OCI-LY1 (cell line): ENCODE measurements at regions not wholly inside any gene's neighbourhood (a gene's known extent, or its start where the extent isn't known, plus 50 kb on each side); places are given as distances from the start of the nearest gene placed in this dataset.

Source experiments
- H2AFZ ChIP-seq: fragments of 200-600 bp; sonication (generic), shearing (Covaris generic); 2 replicates; pipeline ENCODE4 v1.6.0; 2014; ENCODE audit warnings: antibody characterized with exemption, mild to moderate bottlenecking, low read length
- H3F3A ChIP-seq: fragments of 200-600 bp; sonication (generic), shearing (Covaris generic); 2 replicates; pipeline ENCODE4 v1.6.0; 2014; ENCODE audit warnings: mild to moderate bottlenecking, antibody characterized with exemption, low read length, moderate library complexity; ENCODE audit not compliant: insufficient read depth
- H3K27ac ChIP-seq: fragments of 200-600 bp; sonication (generic); 2 replicates; pipeline ENCODE4 v1.5.1; 2014; ENCODE audit warnings: low read length, mixed run types, mild to moderate bottlenecking, low read depth; ENCODE audit not compliant: poor library complexity, severe bottlenecking
- H3K27me3 ChIP-seq: fragments of 200-600 bp; sonication (generic); 2 replicates; pipeline ENCODE4 v1.6.0; 2014; ENCODE audit warnings: antibody characterized with exemption, mild to moderate bottlenecking, low read length, moderate library complexity; ENCODE audit not compliant: insufficient read depth
- H3K36me3 ChIP-seq: fragments of 200-600 bp; sonication (generic); 2 replicates; pipeline ENCODE4 v1.6.1; 2014; ENCODE audit warnings: mild to moderate bottlenecking, antibody characterized with exemption, low read length, moderate library complexity, mixed read lengths; ENCODE audit not compliant: insufficient read depth
- H3K4me1 ChIP-seq: fragments of 200-600 bp; sonication (generic); 2 replicates; pipeline ENCODE4 v1.5.1; 2014; ENCODE audit warnings: mild to moderate bottlenecking, low read length, moderate library complexity; ENCODE audit not compliant: insufficient read depth, severe bottlenecking
- H3K4me2 ChIP-seq: fragments of 200-600 bp; sonication (generic), shearing (Covaris generic); 2 replicates; pipeline ENCODE4 v1.6.1; 2014; ENCODE audit warnings: low read length
- H3K4me3 ChIP-seq: fragments of 200-600 bp; sonication (generic); 2 replicates; pipeline ENCODE4 v1.5.1; 2014; ENCODE audit warnings: low read length, low read depth, mild to moderate bottlenecking, mixed read lengths; ENCODE audit not compliant: poor library complexity, severe bottlenecking
- H3K79me2 ChIP-seq: fragments of 200-600 bp; shearing (Covaris generic); 2 replicates; pipeline ENCODE4 v1.6.1; 2016; ENCODE audit warnings: mixed run types, low read length, mixed read lengths; ENCODE audit not compliant: insufficient read depth
- H3K9ac ChIP-seq: fragments of 200-600 bp; sonication (generic), shearing (Covaris generic); 2 replicates; pipeline ENCODE4 v1.6.1; 2014; ENCODE audit warnings: mild to moderate bottlenecking, low read length, mixed read lengths
- H3K9me2 ChIP-seq: fragments of 200-600 bp; sonication (generic), shearing (Covaris generic); 2 replicates; pipeline ENCODE4 v1.6.1; 2014; ENCODE audit warnings: low read depth, mild to moderate bottlenecking, low read length, mixed read lengths
- H3K9me3 ChIP-seq: fragments of 200-600 bp; shearing (Covaris generic); 2 replicates; pipeline ENCODE4 v1.6.1; 2014; ENCODE audit warnings: low read length, mixed read lengths
- H4K20me1 ChIP-seq: fragments of 200-600 bp; sonication (generic), shearing (Covaris generic); 2 replicates; pipeline ENCODE4 v1.6.0; 2016; ENCODE audit warnings: mild to moderate bottlenecking, low read length; ENCODE audit not compliant: insufficient read depth
- EZH2 ChIP-seq: fragments of 200-600 bp; sonication (generic), shearing (Covaris generic); IDR thresholded peaks from 2 replicates; pipeline ENCODE4 v1.8.0; 2017; ENCODE audit warnings: borderline replicate concordance, mixed run types, mild to moderate bottlenecking, antibody characterized with exemption, low read length, moderate library complexity, mixed read lengths
- TF ChIP-seq, protein P1 (sequence below): fragments of 200-600 bp; sonication (generic), shearing (Covaris generic); IDR thresholded peaks from 2 replicates; pipeline ENCODE4 v1.5.1; 2017; ENCODE audit warnings: mild to moderate bottlenecking, antibody characterized with exemption, low read length, moderate library complexity, mixed read lengths

DNA sequence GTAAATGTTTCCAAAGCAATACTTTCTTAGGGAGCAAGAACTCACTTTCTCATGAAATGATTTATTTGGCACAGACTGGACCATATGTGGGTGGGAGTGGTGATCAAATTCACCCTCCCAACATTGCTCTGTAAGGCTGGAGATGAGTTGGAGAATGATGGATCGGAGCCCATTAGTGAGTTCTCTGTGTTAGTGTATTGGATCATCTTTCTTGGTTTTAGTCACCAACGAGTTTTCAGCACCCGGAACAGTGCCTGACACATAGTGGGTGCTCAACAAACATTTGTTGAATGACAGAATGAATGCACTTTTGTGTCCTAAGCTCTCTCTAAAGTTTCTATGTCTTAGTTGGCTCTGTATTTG lies 104.5 kb upstream of the FAM20A start:
- no peak overlapping the region for H3K4me2 ChIP-seq
- H3K9ac ChIP-seq, result no peak overlapping the region

DNA sequence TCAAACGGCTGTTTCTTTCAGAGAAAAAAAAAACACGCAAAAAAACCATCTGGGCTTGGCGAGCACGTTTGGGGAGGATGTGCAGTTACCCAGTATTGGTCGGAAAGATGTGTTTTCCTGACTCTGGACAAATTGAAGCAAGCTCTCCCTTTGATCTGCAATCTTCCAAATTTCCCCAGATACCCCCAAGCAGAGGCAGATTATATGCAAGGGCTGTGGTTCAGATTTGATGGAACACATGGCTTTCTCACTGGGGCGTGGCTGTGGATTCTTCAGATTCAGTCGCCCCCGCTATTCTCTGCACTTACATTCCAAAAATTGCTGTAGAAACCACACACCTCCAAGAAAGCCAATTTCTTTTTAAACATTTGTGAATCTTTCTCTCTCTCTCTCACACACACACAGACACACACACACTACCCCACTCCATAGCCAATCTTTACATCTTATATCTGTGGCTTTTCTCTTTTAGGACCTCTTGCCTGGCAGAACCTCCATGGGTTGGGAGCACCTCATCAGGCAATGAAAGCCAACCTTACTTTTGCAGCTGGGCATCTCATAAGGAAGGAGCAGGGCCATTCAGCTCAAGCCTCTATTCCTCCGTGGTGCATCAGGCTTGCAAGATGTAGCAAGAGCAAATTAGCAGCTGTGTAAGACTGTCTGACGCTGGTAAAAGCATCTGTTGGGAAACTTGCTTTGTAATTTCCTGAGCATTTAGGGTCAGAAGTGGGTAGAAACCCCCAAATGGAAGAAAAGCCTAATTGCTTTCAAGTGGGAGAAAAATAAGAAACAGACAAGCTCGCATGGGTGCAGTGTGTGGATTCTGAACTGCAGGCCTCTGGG lies 103.9 kb upstream of the FAM20A start:
- Histone ChIP-seq H3K9ac (no peak overlapping the region), H3K27ac (no peak overlapping the region), H2AFZ (no peak overlapping the region), H3K79me2 (no peaks in the 10 kb centered on the region), H3K4me3 (no peak overlapping the region), H3K27me3 (no peaks in the 10 kb centered on the region), H3F3A (no peaks in the 10 kb centered on the region), H3K36me3 (no peaks in the 10 kb centered on the region), H3K9me3 (no peaks in the 10 kb centered on the region), H4K20me1 (no peaks in the 10 kb centered on the region), H3K9me2 (no peaks in the 10 kb centered on the region), H3K4me2 (no peak overlapping the region), H3K4me1 (no peaks in the 10 kb centered on the region)
- TF ChIP-seq EZH2, result no peak
- TF ChIP-seq, protein P1, sequence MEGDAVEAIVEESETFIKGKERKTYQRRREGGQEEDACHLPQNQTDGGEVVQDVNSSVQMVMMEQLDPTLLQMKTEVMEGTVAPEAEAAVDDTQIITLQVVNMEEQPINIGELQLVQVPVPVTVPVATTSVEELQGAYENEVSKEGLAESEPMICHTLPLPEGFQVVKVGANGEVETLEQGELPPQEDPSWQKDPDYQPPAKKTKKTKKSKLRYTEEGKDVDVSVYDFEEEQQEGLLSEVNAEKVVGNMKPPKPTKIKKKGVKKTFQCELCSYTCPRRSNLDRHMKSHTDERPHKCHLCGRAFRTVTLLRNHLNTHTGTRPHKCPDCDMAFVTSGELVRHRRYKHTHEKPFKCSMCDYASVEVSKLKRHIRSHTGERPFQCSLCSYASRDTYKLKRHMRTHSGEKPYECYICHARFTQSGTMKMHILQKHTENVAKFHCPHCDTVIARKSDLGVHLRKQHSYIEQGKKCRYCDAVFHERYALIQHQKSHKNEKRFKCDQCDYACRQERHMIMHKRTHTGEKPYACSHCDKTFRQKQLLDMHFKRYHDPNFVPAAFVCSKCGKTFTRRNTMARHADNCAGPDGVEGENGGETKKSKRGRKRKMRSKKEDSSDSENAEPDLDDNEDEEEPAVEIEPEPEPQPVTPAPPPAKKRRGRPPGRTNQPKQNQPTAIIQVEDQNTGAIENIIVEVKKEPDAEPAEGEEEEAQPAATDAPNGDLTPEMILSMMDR, result no peak

More for the DNA sequence above, 104.5 kb upstream of the FAM20A start:
- no peaks in the 10 kb centered on the region for H3K36me3 ChIP-seq
- H3K4me1 ChIP-seq, result no peaks in the 10 kb centered on the region
- no peak for TF ChIP-seq EZH2
- TF ChIP-seq, protein P1, result no peak
- no peak overlapping the region for H3K4me3 ChIP-seq
- no peaks in the 10 kb centered on the region for H3K79me2 ChIP-seq
- H3K27ac ChIP-seq, result no peak overlapping the region
- H3F3A ChIP-seq, result no peaks in the 10 kb centered on the region
- no peak overlapping the region for H2AFZ ChIP-seq
- H3K9me2 ChIP-seq, result no peaks in the 10 kb centered on the region
- H3K27me3 ChIP-seq, result no peaks in the 10 kb centered on the region
- H3K9me3 ChIP-seq, result no peaks in the 10 kb centered on the region
- no peaks in the 10 kb centered on the region for H4K20me1 ChIP-seq

DNA sequence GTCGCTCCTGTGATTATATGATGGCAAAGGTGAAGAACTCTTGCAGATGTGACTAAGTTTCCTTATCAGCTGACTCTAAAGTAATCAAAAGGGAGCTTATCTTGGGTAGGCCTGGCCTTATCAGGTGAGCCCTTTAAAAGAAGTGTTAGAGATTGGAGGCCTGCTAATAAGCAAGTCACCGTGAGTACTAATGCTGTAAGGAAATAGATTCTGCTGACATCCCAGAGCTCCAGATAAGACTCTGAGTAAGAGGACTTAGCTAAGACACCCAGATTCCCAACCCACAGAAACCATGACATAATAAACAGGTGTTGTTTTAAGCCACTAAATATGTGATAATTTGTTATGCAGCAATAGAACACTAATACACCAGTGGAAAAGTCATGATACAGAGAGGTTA lies 99.9 kb upstream of the FAM20A start:
- Histone ChIP-seq H3K4me2 (no peak overlapping the region), H3K9me2 (no peaks in the 10 kb centered on the region), H3K36me3 (no peaks in the 10 kb centered on the region), H3K9me3 (no peaks in the 10 kb centered on the region), H3K9ac (no peak overlapping the region), H4K20me1 (no peaks in the 10 kb centered on the region), H2AFZ (no peak overlapping the region), H3K4me1 (no peaks in the 10 kb centered on the region), H3F3A (no peaks in the 10 kb centered on the region), H3K27me3 (no peaks in the 10 kb centered on the region), H3K4me3 (no peak overlapping the region), H3K79me2 (no peaks in the 10 kb centered on the region), H3K27ac (no peak overlapping the region)
- TF ChIP-seq EZH2, result no peak
- TF ChIP-seq, protein P1, result no peak
